Forelimb muscle (tissue), 1 donor: ENCODE measurements at regions not wholly inside any gene's neighbourhood (a gene's known extent, or its start where the extent isn't known, plus 50 kb on each side); places are given as distances from the start of the nearest gene placed in this dataset.
"Not testable (repeated sequence)": the region's sequence is repeated elsewhere in the genome, so short reads cannot be mapped to it uniquely, and the experiment has no call there.

Experiments
- DNase-seq: peaks from one replicate; pipeline ENCODE4 v3.0.0-alpha.2; 2013; ENCODE audit warnings: low read depth

- DNase-seq = no peak
Measured at GRCh38 chr10:3964516-3964915, 179.5 kb upstream of the KLF6 start.

GRCh38 chr10:3963191-3963673 lies 178.2 kb upstream of the KLF6 start:
- DNase-seq = no peak

- DNase-seq = no peak
Measured at GRCh38 chr10:3961082-3961481, 176.1 kb upstream of the KLF6 start.

GRCh38 chr10:3960496-3960895 lies 175.5 kb upstream of the KLF6 start:
- DNase-seq = no peak

GRCh38 chr10:3959370-3960325 lies 174.6 kb upstream of the KLF6 start:
- no peak for DNase-seq

- no peak for DNase-seq
Measured at GRCh38 chr10:3958472-3958996, 173.5 kb upstream of the KLF6 start.

GRCh38 chr10:3955955-3956617 lies 171.1 kb upstream of the KLF6 start:
- DNase-seq = no peak

DNA sequence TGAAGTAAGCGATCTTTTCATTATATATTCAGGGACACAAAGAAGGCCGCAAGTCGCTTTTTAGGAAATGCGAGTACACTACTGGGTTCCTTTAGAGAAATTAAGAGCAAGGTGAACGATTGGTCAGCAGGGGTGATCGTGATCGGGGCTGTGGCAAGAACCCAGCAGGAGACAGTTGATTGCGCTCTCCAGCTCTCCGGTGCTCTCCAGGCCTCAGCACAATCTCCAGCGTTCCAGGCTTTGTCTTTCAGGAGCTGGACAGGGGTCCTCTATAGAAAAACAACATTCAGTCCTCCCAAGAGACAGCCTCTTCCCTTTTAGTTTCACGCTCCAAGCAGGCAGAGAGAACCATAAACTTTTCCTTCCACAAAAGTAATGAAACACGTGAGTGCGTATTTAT lies 170.5 kb upstream of the KLF6 start:
- DNase-seq = no peak

GRCh38 chr10:3954615-3955014 lies 169.6 kb upstream of the KLF6 start:
- DNase-seq = no peak

DNA sequence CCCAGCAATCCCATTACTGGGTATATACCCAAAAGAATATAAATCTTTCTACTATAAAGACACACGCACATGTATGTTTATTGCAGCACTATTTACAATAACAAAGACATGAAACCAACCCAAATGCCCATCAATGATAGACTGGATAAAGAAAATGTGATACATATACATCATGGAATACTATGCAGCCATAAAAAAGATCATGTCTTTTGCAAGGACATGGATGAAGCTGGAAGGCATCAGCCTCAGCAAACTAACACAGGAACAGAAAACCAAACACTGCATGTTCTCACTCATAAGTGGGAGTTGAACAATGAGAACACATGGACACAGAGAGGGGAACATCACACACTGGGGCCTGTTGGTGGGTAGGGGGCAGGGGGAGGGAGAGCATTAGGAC lies 169.0 kb upstream of the KLF6 start:
- not testable (repeated sequence) for DNase-seq

DNA sequence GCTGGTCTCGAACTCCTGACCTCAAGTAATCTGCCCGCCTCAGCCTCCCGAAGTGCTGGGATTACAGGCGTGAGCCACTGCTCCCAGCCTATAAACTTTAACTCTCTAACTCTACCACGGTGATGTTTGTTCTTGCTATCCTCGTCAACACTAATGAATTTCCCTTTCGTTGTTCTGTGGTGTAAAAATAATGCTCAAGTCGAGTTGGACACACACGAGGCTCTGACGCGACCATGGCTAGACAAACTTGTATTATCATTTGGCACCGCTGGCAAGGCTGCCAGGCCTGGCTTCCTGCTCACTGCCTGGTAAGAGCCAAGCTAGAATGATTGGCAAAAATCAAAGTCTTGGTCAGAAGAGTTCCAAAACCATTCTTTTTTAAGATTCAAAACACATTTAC lies 167.0 kb upstream of the KLF6 start:
- no peak for DNase-seq

- no peak for DNase-seq
Measured at GRCh38 chr10:3950676-3951275, 165.8 kb upstream of the KLF6 start.

- no peak for DNase-seq
Measured at GRCh38 chr10:3949711-3950110, 164.7 kb upstream of the KLF6 start.

DNA sequence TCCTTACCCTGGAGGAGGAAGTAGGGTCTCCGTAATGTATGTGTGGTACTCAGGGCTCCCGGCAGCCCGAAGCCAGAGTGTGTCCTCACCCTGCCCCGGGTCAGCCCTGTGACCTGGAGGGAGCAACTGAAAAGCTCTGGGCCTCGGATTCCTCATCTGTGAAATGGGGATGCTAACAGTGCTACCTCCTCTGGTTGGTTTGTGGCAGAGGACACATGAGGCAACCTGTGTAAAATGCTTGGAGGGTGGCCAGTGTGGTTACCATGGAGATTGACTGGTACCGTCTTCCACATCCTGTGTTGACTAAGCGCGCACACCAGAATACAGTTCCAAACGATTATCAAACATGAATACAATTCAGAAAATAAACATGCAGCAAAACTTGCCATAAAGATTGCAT lies 163.8 kb upstream of the KLF6 start:
- DNase-seq = no peak

DNA sequence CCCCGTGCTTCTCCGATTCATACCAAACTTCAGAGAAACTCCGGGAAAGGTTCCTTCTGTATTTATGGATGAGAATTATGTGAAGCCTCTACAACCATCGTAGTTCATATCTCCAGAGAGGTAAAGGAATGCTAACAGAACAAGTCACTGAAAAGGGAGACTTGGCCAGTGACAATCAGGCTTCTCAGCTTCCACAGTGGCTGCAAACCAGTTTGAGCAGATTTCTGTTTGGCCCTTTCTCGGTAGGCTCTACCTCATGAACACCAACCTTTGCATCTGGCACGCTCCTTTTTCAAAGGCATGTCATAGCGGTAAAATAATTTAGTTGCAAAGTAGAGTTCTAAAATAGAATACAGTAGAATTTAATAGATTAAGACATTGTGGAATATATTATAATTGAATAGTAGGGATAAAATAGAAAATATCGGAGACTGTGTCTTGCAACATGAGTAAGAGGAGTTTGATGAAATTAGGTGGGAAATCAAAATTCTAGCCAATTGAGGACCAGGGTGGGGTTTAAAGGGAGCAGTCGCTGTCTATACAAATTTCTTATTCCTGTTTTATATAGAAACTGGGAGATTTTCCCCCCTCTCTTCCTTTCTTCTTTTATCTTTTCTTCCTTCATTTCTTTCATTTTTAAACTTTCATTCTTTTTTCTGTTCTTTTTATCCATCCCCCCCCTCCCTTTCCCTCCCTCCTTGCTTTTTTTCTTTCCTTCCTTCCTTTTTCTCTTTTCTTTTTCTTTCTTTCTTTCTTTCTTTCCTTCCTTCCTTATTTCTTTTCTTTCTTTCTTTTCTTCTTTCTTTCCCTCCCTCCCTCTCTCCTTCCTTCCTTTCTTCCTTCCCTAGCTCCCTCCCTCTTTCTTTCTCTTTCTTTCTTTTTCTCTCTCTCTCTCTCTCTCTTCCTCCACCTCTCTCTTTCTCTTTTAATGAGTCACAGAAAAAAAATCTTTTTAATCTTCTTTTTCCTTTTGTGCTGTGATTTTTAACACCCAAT lies 161.5 kb upstream of the KLF6 start:
- DNase-seq = no peak

GRCh38 chr10:3945026-3945425 lies 160.0 kb upstream of the KLF6 start:
- DNase-seq = no peak

DNA sequence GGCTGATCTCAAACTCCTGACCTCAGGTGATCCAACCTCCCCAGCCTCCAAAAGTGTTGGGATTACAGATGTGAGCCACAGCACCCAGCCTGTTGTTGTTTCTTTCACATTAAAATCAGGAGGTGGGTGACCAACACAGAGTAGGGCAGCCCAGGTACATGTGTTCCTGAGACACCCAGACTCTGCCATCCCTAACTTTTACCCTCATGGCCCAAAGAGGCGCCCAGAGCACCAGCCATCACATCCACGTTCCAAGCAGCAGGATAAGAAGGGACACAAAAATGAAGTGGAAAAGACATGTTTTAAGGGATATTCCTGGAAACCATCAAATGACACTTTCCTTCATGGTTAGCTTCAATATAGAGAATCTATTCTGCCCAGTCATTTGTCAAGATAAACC lies 159.6 kb upstream of the KLF6 start:
- no peak for DNase-seq

DNA sequence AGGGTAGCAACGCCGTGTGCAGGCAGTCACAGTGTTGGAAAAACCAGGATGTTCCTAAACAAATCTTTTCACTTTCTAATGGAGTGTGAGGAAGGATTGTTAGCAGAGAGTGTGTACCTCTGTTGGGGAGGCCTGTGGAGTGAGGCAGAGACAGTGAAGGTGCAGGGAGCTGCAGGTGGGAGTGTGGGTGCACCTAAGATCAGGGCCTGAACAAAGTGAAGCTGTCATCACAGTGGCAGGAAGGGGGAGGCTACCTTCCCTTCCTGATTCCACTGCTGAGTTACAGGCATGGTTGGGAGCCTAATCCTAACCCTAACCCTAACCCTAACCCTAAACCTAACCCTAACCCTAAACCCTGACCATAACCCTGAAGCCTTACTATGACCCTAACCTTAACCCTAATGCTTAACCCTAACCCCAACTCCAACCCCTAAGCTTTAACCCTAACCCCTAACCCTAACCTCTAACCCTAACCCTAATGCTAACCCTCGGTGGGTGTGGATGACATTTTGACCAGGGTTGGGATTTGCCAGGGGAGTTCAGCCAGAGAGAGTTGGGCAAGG lies 158.8 kb upstream of the KLF6 start:
- DNase-seq = no peak

- no peak for DNase-seq
Measured at GRCh38 chr10:3942937-3943489, 158.0 kb upstream of the KLF6 start.

DNA sequence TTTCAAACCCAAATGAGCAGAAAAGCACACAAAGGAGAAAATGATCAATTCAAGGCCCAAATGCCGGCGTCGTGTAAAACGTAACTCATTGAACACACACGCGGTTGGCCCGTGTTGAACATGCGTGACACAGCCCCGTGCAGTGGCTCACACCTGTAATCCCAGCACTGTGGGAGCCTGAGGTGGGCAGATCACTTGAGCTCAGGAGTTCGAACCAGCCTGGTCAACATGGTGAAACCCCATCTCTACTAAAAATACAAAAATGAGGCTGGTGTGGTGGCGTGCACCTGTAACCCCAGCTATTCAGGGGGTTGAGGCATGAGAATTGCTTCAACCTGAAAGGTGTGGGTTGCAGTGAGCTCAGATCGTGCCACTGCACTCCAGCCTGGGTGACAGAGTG lies 156.7 kb upstream of the KLF6 start:
- no peak for DNase-seq
